Calu3 (cell line): ENCODE measurements at regions not wholly inside any gene's neighbourhood (a gene's known extent, or its start where the extent isn't known, plus 50 kb on each side); places are given as distances from the start of the nearest gene placed in this dataset.

Source experiments
- BruUV-seq: library from RNA; stranded (reverse); fragments of 400-500 nt; replicated peaks from 2 replicates; lab custom pipeline; 2021; lab: Mats Ljungman, UMichigan
- CTCF ChIA-PET: fragments of 300-600 bp; sonication (Branson Sonifier 250); formaldehyde crosslinking; loops from one replicate; lab custom pipeline; 2022; ENCODE audit warnings: antibody characterized with exemption; lab: Charles Lee
- DNase-seq: peaks from one replicate; pipeline ENCODE4 v3.0.0; 2022
- H3K27ac Mint-ChIP-seq: one replicate; pipeline ENCODE4 v1.8.0; 2022; ENCODE audit warnings: mixed read lengths; ENCODE audit not compliant: unreplicated experiment
- H3K27me3 Mint-ChIP-seq: one replicate; pipeline ENCODE4 v1.8.0; 2022; ENCODE audit warnings: mixed read lengths; ENCODE audit not compliant: unreplicated experiment
- H3K36me3 Mint-ChIP-seq: one replicate; pipeline ENCODE4 v1.8.0; 2022; ENCODE audit warnings: mild to moderate bottlenecking, moderate library complexity, mixed read lengths; ENCODE audit not compliant: insufficient read depth, unreplicated experiment
- H3K4me1 Mint-ChIP-seq: one replicate; pipeline ENCODE4 v1.8.0; 2022; ENCODE audit warnings: mild to moderate bottlenecking, low read depth, mixed read lengths; ENCODE audit not compliant: unreplicated experiment
- H3K4me3 Mint-ChIP-seq: one replicate; pipeline ENCODE4 v1.8.0; 2022; ENCODE audit warnings: mild to moderate bottlenecking, low read depth, moderate library complexity, mixed read lengths; ENCODE audit not compliant: unreplicated experiment
- H3K9me3 Mint-ChIP-seq: one replicate; pipeline ENCODE4 v1.8.0; 2022; ENCODE audit warnings: low read depth, mixed read lengths; ENCODE audit not compliant: unreplicated experiment
- CTCF ChIP-seq: fragments of 200-600 bp; IDR thresholded peaks from one replicate; pipeline ENCODE4 v1.8.0; 2022; ENCODE audit warnings: antibody characterized with exemption; ENCODE audit not compliant: unreplicated experiment
- intact Hi-C: fragments of 100-400 bp; cut with micrococcal nuclease; formaldehyde crosslinking; loops from one replicate; pipeline ENCODE4 v1.10.0; 2022; ENCODE audit not compliant: unreplicated experiment

GRCh38 chr2:8571792-8572499, 109.9 kb upstream of the ID2 start:
- H3K27ac Mint-ChIP-seq, result no peak overlapping the region
- TF ChIP-seq CTCF, result no peak

GRCh38 chr2:8572712-8573233, 109.1 kb upstream of the ID2 start:
- Mint-ChIP-seq H3K4me3 (no peak overlapping the region), H3K27me3 (no peaks in the 10 kb centered on the region), H3K4me1 (peaks cover 14% of the 10 kb centered on the region), H3K27ac (no peak overlapping the region), H3K36me3 (no peaks in the 10 kb centered on the region), H3K9me3 (no peaks in the 10 kb centered on the region)
- intact Hi-C loops, result no loop called here
- no peak for DNase-seq
- TF ChIP-seq CTCF, result no peak
- CTCF ChIA-PET, result interaction anchor here (1.2 kb wide), 1 partner anchor 121 kb away, joined by 3 read pairs; no protein-coding TSS in a partner anchor
- BruUV-seq, result no TSS peak

More at GRCh38 chr2:8571792-8572499, 109.9 kb upstream of the ID2 start:
- no TSS peak for BruUV-seq
- Mint-ChIP-seq H3K4me1 (peaks cover 14% of the 10 kb centered on the region), H3K36me3 (no peaks in the 10 kb centered on the region), H3K9me3 (no peaks in the 10 kb centered on the region), H3K4me3 (no peak overlapping the region), H3K27me3 (no peaks in the 10 kb centered on the region)
- intact Hi-C loops, result no loop called here
- no peak for DNase-seq
- CTCF ChIA-PET, result interaction anchor here (1.7 kb wide), 1 partner anchor 12 kb away, joined by 4 read pairs; no protein-coding TSS in a partner anchor

- H3K27me3 Mint-ChIP-seq, result no peaks in the 10 kb centered on the region
- no peak for TF ChIP-seq CTCF
- DNase-seq, result no peak
- CTCF ChIA-PET, result interaction anchor here (1.2 kb wide), 1 partner anchor 120 kb away, joined by 3 read pairs; no protein-coding TSS in a partner anchor
- peaks cover 14% of the 10 kb centered on the region for H3K4me1 Mint-ChIP-seq
- H3K36me3 Mint-ChIP-seq, result no peaks in the 10 kb centered on the region
- intact Hi-C loops, result no loop called here
- no TSS peak for BruUV-seq
- no peak overlapping the region for H3K4me3 Mint-ChIP-seq
- no peak overlapping the region for H3K27ac Mint-ChIP-seq
- no peaks in the 10 kb centered on the region for H3K9me3 Mint-ChIP-seq
Measured at GRCh38 chr2:8573234-8573941, 108.5 kb upstream of the ID2 start.

GRCh38 chr2:8573942-8574195, 108.0 kb upstream of the ID2 start:
- intact Hi-C loops, result no loop called here
- Mint-ChIP-seq H3K4me3 (no peak overlapping the region), H3K27ac (no peak overlapping the region), H3K27me3 (no peaks in the 10 kb centered on the region), H3K36me3 (no peaks in the 10 kb centered on the region), H3K9me3 (no peaks in the 10 kb centered on the region), H3K4me1 (peaks cover 14% of the 10 kb centered on the region)
- no peak for TF ChIP-seq CTCF
- CTCF ChIA-PET, result no interaction called here
- DNase-seq, result no peak
- BruUV-seq, result no TSS peak
